ENCODE measurements at regions not wholly inside any gene's neighbourhood (a gene's known extent, or its start where the extent isn't known, plus 50 kb on each side); places are given as distances from the start of the nearest gene placed in this dataset.
A peak's percentile ranks its signal among the peaks of the same experiment; 100 is the strongest.

DNA sequence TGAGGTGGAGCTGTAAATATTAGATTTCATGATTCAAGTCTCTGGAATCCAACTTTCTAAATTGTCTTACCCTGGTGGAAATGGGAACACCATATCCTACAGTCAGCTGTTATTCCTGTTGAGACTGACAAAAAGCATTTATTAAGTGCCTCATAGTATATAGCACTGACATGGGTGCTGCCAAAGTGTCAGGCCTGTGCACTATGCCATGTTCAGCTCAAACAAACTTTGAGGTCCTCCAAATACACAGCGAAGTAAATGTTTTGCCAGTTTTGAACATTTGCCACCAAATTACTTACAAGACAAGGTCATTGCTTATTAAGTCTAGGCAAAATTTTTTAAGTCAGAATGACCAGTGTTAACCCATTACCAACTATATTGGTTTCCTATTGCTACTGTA is 162.9 kb upstream of the SLC25A13 start:
- no peak for DNase-seq (ENCODE audit: low spot score)

DNA sequence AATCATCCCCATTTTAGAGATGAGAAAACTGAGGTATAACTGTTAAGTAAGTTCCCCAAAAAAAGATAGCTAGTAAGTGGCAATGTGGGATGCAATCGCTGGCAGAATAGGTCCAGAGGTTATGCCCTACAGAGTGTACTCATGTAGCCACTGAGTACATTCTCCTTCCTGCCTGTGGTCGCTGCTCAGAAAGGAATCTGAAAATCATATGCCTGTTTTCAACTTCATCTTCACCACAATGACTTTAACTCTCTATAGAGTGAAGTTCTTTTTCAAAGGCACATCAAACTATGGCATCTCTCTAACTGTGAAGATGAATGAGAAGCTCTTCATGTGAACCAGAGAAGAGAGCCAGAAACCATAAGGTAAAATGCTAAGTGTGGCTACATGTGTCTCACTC is 162.2 kb upstream of the SLC25A13 start:
- no peak for DNase-seq (ENCODE audit: low spot score)

DNA sequence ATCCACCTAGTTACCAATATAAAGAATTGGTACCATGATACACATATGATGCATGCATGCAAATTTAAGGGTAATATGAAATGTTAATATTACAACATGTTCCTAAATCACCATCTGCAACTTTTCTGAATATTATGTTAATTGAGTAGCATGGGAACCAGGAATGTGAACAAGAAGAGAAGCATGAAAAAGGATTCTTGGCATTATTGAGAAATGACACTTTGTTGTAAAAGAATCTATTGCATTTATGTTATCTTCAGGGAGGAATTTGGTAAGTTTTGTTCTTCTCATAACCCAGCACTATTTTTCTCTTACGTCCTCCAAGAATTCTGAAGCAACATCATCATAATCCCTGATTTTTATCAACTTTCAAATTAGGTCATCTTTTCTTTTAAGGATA is 159.9 kb upstream of the SLC25A13 start:
- no peak for DNase-seq (ENCODE audit: low spot score)

DNA sequence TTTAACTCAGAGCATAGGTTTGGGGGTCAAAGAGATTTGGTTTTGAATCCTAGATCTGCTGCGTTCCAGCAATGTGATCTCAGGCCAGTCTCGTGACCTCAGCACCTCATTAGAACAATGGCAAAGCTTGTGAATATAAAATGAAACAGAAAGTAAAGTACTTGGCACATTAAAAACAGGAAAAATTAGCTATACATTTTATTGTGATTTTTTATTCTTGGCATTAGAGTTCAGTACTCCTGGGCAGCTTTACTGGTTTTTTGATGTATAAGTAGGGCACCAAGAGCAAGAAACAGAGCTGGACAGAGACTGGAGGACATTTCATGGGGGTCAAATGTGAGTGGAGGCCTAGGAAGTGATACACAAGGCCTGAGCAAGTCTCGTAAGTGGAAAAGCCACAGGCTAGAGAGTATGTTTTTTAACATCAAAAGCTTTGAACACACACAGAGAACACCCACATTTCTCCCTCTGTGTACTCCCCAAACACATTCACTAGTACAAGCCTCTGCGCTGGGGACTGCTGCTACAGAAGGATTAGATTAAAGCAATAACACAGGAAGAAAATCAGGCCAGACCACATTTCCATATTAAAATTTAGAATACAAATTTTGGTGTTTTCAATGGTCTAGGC is 157.2 kb upstream of the SLC25A13 start:
- DNase-seq (ENCODE audit: low spot score), result no peak

DNA sequence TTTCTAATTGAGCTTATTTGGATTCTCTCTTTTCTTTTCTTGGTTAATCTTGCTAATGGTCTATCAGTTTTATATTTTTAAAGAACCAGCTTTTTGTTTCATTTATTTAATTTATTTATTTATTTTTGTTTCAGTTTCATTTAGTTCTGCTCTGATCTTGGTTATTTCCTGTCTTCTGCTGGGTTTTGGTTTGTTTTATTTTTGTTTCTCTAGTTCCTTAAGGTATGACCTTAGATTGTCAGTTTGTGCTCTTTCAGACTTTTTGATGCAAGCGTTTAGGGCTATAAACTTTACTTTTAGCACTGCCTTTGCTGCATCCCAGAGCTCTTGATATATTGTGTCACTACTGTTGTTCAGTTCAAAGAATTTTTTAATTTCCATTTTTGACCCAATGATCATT is 149.7 kb upstream of the SLC25A13 start:
- DNase-seq (ENCODE audit: low spot score), result no peak

DNA sequence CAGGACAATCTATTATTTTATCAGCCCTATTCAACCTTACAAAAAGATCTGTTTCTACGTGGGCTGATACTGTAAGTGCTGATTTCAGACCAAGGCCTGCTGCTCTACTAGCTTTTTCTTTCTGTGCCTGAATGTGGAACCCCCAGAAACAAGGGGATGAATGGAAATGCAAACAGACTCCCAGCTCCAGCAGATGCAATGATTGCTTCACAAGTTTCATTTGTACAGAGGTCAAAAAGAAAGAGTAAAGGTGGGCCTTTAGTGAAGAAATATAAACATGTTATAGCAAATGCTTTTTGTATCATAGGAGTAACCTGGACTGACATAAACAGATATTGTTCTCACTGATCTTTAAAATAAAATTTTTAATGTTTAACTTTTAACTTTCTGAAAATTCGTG is 130.2 kb upstream of the SLC25A13 start:
- no peak for DNase-seq (ENCODE audit: low spot score)

DNA sequence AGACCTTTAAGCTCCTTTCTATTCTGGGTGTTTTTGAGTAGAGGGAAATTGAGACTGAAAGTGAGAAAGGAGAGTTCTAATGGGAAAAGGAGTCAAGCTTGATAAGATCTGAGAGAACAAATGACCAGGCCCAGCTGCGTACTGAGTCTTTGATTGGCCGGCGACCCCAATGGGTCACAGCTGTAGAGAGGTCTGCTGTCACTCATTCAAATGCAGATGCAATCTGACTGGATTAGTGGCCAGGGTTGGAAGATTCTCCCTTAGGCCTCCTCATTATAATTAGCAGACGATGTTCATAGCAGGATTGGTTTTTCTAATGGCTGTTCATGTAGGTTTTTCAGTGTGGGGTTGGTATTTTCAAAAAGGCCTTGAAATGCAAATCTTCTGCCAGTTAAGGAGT is 127.2 kb upstream of the SLC25A13 start:
- no peak for DNase-seq (ENCODE audit: low spot score)

DNA sequence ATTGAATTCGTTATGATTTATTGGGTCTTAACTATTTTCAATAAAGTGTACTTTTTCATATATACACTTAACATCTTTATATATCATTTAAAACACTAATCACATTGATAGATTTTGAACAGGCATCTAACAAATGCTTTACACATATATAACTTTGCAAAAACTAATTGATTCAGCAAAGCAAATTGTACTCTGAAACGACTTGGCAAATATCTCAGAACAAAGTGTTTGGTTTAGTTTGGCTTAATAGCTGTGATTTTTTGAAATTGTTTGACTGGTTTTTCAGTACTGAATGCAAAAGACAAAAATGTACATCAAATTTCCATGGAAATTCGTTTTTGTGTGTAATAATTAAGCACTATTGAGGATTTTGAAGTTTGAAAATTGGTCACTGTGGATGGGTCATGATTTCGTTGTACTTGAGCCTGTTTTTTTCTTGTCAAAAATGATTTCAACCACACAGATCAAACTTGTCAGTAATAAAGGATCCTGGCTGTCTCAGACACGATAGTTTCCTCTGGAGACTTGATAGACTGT is 125.3 kb upstream of the SLC25A13 start:
- DNase-seq (ENCODE audit: low spot score), result no peak

DNA sequence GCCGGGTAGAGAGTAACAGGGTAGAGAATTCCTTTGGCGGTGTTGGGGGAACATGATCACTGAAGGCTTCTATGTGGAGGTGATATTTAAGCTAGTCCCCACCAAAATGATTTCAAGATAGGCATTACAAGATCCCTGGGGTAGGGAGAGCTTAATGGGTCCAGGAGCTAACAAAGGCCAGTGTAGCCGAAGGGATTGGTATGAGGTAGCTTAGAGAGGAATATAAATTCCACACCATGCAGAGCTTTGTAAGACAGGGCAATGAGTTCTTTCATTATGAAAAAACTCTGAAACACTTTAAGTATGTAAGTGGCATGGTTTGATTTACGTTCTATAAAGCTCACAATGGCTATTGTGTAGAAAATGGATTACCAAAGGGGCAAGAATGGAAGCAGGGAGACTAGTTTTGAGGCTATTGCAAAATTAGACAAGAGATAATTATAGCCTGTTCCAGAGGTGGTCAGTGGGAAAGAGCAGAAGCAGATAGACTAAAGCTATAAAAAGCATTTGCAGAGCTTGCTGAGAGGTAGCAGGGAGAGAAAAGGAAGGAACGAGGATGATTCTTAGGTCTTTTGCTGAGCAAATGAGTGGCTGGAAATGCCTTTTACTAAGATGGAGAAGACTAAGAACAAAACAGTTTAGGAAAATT is 119.7 kb upstream of the SLC25A13 start:
- DNase-seq (ENCODE audit: low spot score), result no peak

DNA sequence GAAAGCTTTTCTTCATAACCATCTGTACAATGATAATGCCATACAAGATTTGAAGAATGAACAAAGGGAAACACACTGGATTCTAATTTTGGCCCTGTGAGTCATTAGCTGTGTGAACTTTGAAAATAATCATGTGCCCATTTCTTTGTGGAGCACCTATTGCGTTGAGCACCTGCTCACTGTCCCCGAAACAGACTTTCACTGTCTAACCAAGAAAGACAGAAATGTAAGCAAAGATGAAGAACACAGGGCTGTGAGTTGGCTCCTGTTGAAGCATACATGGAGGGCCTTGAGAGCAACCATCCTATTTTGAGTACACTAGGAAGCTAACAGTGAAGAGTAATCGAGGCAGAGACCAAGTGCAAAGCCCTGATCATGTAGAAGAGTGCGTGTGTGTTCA is 118.4 kb upstream of the SLC25A13 start:
- no peak for DNase-seq (ENCODE audit: low spot score)

DNA sequence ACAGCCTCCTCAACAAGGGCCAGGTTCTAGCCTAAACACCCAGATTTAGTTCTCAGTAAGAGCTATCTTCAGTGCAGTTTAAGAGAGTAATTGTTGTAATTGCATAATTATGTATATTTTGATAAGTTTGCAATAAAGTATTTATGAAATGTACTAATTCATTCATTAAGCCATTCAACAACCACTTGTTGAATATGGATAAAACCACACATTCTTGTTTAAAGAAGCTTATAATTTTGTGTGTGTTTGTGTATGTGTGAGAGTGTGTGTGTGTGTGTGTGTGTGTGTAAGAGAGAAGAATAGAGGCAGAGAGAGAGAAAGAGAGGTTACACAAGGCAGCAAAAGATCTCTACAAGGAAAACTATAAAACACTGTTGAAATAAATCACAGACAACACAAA is 115.0 kb upstream of the SLC25A13 start:
- DNase-seq (ENCODE audit: low spot score), result no peak

DNA sequence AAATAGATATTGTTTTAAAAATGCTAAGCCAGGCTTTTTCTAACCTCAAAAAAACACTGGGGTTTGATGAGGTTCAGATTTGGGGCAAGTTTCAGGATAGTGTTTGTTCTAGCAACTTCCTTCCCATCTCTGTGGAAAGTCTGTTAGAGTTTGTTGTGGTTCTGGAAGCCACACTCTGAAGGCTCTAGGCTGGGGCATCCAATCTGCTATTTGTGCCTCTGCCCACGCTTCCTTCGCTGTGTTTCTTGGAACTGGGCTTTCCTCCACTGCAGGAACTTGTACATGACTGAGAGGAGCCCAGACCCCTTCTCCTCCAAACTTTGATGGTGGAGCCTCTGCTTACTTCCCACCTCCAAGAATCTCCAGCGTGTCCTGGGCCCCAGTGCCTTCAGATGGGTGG is 108.5 kb upstream of the SLC25A13 start:
- DNase-seq (ENCODE audit: low spot score), result no peak

DNA sequence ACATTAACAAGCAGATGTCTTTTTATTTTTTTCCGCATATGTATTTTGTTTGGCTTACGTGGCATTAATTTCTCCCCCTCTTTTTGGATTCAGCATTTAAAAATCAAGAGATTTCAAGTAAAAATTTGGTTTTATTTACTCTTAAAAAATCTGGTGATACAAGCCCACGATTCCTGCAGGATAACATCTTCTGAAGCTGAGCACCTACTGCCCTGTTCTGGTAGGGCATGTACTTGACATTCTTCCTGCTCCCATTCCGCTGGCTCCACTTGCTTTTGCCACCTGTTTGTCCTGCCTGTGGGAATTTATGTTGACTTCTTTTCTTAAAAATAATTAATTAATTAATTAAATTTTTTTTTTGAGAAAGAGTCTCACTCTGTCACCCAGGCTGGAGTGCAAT is 105.2 kb upstream of the SLC25A13 start:
- no peak for DNase-seq (ENCODE audit: low spot score)

DNA sequence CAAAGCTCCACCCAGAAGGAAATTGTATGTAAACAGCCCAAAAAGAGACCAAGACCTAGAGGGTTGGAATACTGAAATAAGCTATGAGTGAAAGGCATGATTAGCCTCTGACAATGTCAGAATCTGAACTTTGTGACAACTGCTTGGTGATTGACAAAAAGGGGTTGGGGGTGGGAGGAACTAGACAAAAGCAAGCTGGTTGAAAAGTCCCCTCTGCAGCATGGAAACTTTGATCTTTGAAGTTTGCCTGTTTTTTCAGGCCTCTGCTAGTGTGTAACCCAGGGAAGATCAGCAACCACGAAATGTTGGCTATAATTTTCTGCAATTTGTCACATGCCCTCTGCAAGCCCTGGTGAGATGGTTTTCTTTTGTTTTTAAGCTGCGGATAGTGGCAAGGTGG is 104.8 kb upstream of the SLC25A13 start:
- DNase-seq (ENCODE audit: low spot score), result no peak

DNA sequence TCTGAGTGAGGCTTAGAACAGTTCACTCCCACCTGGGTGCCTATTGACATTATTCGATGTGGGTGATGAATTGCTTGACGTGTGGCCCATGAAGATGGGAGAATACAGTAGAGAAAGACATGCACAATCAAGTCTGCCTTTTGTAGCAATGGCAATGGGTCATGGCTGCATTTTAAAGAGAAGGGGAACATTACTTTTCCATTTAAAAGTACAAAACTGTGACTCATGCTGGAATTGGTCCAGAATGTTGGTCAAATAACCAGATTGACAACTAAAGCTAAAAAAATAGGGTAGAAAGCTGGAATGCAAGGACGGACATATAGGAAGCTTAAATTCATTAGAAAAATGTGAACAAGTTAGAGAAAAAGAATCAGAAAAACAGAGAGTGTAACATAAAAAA is 104.1 kb upstream of the SLC25A13 start:
- DNase-seq (ENCODE audit: low spot score), result peak; percentile 12

DNA sequence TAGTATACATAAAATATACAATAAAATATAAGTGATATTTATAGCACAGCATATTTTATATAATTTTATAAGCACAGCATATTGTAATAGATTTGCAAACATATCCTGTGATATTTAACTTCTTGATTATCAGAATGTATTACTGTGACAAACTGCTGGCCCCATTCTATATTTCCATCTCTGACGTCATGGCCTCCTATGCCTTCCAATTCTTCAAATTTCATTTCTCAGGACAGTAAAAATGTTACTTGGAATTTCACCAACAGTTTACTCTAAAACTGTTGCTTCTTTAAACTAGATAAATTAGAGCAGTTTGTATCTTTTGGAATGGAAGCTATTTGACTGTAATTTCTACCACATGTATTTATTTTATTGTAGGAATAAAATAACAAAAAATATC is 102.5 kb upstream of the SLC25A13 start:
- DNase-seq (ENCODE audit: low spot score), result no peak

DNA sequence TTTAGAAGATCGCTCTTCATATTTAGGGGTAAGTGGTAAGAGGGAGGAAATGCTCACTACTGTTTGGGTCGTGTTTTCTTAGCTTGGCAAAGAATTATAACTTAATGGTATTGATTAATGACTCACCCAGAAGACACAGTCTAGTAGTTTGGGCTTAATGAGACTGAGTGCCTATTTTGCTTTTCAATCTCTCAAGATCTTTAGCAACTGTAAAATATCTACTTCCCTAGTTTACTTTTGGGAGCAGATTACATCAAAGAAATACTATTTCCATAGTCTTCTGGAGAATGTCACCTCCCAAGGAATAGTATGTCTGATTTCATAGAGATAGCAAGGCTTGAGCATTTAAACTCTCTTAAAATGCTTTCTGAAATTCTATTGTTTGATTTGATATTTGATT is 100.5 kb upstream of the SLC25A13 start:
- DNase-seq (ENCODE audit: low spot score), result no peak

DNA sequence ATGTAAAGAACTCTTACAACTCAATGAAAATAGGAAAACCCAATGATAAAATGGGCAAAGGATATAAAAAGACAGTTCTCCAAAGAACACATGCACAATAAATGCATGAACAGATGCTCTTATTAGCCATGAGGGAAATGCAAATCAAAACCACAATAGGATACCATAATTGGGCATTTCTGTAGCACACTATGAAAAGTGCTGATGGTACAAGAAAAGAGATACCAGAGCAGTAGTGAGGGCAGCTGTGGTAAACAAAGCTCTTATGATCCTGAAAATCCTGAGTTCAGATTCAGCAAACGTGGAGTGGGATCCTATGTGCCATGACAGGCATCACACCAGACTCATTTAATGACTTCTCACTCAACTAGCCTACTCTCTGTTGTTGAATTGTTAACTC is 96.7 kb upstream of the SLC25A13 start:
- no peak for DNase-seq (ENCODE audit: low spot score)

DNA sequence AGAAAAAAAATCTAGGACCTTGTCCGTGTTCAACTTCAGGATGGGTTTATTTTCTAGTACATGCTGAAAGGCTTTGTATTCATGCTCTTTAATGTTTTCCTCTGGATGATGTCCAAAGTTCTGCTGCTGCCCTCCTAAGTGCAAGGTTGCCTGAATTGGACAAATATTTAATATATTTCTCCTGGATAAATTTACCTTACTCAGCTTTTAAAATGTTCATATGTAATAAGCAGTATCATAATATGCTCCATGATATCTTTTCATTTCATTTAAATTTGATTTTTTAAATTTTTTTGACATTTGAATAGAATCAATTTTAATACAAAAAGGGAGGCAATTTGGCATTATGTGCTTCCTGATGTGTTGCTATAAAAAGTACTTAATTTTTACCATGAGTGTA is 95.9 kb upstream of the SLC25A13 start:
- no peak for DNase-seq (ENCODE audit: low spot score)

DNA sequence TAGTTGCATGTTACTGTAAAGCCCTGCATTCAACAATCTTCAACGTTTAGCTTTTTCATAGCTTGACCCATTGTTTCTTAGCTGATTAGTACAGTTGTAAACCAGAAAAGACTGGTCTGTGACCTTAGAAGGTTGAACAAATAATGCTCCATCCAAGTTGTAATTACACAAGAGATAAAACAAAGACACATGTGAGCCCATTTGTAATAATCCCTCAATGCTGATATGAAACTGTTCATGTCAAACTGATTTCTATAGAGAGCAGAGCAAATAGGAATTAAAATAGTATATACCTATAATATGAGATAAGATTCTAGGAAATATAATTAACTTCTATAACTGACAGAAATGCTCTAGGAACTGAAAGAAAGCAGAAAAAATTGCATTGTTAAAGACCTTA is 94.7 kb upstream of the SLC25A13 start:
- no peak for DNase-seq (ENCODE audit: low spot score)

DNA sequence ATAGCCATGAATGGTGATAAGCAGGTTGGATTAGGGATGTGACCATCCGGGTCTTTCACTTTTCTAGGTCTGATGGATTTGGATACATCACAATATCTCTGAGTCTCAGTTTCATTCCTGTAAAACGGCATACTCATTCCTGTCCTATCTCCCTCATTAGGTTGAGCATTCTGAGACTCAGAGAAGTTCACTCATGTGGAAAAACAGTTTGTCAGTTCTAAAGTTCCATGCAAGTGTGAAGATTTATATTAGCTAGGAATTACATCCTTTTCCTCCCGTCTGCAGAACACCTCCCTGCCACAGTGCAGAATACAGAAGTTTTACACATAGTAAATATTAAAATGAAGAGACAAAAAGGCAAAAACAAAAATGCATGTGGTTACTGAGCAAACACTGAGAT is 94.2 kb upstream of the SLC25A13 start:
- DNase-seq (ENCODE audit: low spot score), result no peak

DNA sequence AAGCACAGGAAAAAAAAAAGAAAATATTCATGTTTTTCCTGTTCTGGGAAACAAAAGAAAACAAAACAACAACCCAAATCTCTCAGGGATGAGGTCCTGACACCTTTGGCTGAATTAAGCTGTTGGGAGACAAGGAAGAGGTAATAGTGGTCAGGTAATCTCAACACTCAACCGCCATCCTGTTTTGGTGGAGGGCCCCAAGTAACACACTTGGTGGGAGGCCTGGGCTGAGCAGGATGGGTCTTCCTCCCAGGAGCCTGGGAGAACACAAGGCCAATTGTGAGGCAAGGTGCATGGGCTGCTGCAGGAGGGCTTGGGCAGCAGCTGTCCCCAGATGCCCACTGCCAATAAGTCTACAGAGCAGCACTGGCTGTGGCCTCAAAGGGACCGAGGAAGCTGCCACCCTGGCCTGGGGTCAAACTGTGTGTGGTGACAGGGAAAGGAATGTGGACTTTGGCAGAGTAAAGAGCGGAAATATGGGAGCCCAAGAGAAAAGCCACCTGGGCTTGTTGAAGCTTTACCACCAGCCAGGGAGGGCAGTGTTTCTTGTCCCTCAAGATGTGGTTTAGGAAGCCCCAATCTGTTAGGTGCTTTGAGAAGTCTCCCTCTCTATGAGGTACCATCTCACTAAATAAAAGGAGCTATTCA is 93.5 kb upstream of the SLC25A13 start:
- no peak for DNase-seq (ENCODE audit: low spot score)

DNA sequence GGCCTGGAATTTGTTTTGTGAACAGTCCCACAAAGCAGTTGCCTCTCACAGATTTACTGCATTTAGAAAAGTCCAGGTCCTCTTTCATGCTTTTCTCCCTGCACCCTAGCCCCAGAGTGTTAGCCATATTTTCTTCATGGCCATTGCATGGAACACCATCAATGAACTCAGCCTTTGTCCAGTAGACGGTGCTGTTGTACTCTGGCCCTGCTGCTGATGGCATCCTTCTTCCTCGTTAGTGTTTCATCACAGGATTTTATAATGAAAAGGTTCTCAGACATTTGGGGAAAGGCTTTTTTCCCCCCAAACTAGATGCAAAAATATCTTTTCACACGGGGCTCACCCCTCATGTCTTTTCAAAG is 93.0 kb upstream of the SLC25A13 start:
- peak; percentile 53 for DNase-seq (ENCODE audit: low spot score)
